PC-3 (cell line): ENCODE measurements at regions not wholly inside any gene's neighbourhood (a gene's known extent, or its start where the extent isn't known, plus 50 kb on each side); places are given as distances from the start of the nearest gene placed in this dataset.

Source experiments
- ATAC-seq: fragments of 200-7000 bp; cut with Tn5 transposase; 2 replicates; pipeline ENCODE4 v1.9.1; 2020; ENCODE audit warnings: mild to moderate bottlenecking, moderate library complexity
- BruUV-seq: library from RNA; stranded (reverse); fragments of 400-500 nt; replicated peaks from 2 replicates; lab custom pipeline; 2021; lab: Mats Ljungman, UMichigan
- CTCF ChIA-PET: fragments of 300-600 bp; sonication (Branson Sonifier 250); formaldehyde crosslinking; loops from one replicate; lab custom pipeline; 2022; ENCODE audit warnings: antibody characterized with exemption; lab: Charles Lee
- POLR2A ChIA-PET: fragments of 300-600 bp; sonication (Branson Sonifier 250); formaldehyde crosslinking; loops from one replicate; lab custom pipeline; 2022; ENCODE audit warnings: antibody characterized with exemption; ENCODE audit not compliant: unreplicated experiment; lab: Charles Lee
- DNase-seq: peaks from one replicate; pipeline ENCODE4 v3.0.0-alpha.2; 2015
- H2AFZ ChIP-seq: fragments of 300-600 bp; sonication (generic); 2 replicates; pipeline ENCODE4 v1.6.0; 2016; ENCODE audit warnings: antibody characterized with exemption, low read length
- H3F3A ChIP-seq: fragments of 300-600 bp; sonication (generic); one replicate; pipeline ENCODE4 v1.6.0; 2017; ENCODE audit warnings: antibody characterized with exemption, low read length, control low read depth, mild to moderate bottlenecking; ENCODE audit not compliant: unreplicated experiment
- H3K27ac ChIP-seq: fragments of 300-600 bp; sonication (generic); 2 replicates; pipeline ENCODE4 v1.5.1; 2016; ENCODE audit warnings: mild to moderate bottlenecking, low read length
- H3K27me3 ChIP-seq: fragments of 300-600 bp; sonication (generic); 2 replicates; pipeline ENCODE4 v1.6.1; 2016; ENCODE audit warnings: low read length, mixed read lengths
- H3K36me3 ChIP-seq: fragments of 300-600 bp; sonication (generic); 2 replicates; pipeline ENCODE4 v1.6.1; 2016; ENCODE audit warnings: low read depth, mixed run types, low read length, mixed read lengths
- H3K4me1 ChIP-seq: fragments of 300-600 bp; sonication (generic); 2 replicates; pipeline ENCODE4 v1.5.1; 2016; ENCODE audit warnings: low read length; ENCODE audit not compliant: insufficient read depth
- H3K4me2 ChIP-seq: fragments of 300-600 bp; sonication (generic); 2 replicates; pipeline ENCODE4 v1.6.0; 2016; ENCODE audit warnings: low read length
- H3K4me3 ChIP-seq: fragments of 300-600 bp; sonication (generic); 2 replicates; pipeline ENCODE4 v1.5.1; 2016; ENCODE audit warnings: mild to moderate bottlenecking, low read length, mixed read lengths
- H3K79me2 ChIP-seq: fragments of 300-600 bp; sonication (generic); 2 replicates; pipeline ENCODE4 v1.6.1; 2017; ENCODE audit warnings: low read length, mixed read lengths
- H3K9ac ChIP-seq: fragments of 300-600 bp; sonication (generic); 2 replicates; pipeline ENCODE4 v1.6.0; 2016; ENCODE audit warnings: mild to moderate bottlenecking, low read length
- H3K9me2 ChIP-seq: fragments of 300-600 bp; sonication (generic); replicated peaks from 2 replicates; pipeline ENCODE4 v1.6.1; 2016; ENCODE audit warnings: mixed run types, low read length, mixed read lengths
- H3K9me3 ChIP-seq: fragments of 300-600 bp; sonication (generic); 2 replicates; pipeline ENCODE4 v1.6.1; 2016; ENCODE audit warnings: low read length, mixed read lengths
- H4K20me1 ChIP-seq: fragments of 300-600 bp; sonication (generic); 2 replicates; pipeline ENCODE4 v1.6.1; 2016; ENCODE audit warnings: low read length, mixed read lengths
- EZH2 ChIP-seq: fragments of 300-600 bp; sonication (generic); IDR thresholded peaks from one replicate; pipeline ENCODE4 v1.6.1; 2017; ENCODE audit warnings: antibody characterized with exemption, mild to moderate bottlenecking, low read length; ENCODE audit not compliant: unreplicated experiment
- EZH2phosphoT487 ChIP-seq: fragments of 300-600 bp; sonication (generic); IDR thresholded peaks from 2 replicates; pipeline ENCODE4 v1.6.1; 2018; ENCODE audit warnings: mild to moderate bottlenecking, antibody characterized with exemption, low read length, borderline replicate concordance
- intact Hi-C: fragments of 100-400 bp; cut with micrococcal nuclease; formaldehyde crosslinking; loops from 2 replicates; pipeline ENCODE4 v1.9.0; 2023
- TF ChIP-seq, protein P1 (sequence below): fragments of 300-600 bp; sonication (generic); conservative IDR thresholded peaks from 2 replicates; pipeline ENCODE4 v1.5.1; 2017; ENCODE audit warnings: antibody characterized with exemption, low read depth, mild to moderate bottlenecking, low read length

DNA sequence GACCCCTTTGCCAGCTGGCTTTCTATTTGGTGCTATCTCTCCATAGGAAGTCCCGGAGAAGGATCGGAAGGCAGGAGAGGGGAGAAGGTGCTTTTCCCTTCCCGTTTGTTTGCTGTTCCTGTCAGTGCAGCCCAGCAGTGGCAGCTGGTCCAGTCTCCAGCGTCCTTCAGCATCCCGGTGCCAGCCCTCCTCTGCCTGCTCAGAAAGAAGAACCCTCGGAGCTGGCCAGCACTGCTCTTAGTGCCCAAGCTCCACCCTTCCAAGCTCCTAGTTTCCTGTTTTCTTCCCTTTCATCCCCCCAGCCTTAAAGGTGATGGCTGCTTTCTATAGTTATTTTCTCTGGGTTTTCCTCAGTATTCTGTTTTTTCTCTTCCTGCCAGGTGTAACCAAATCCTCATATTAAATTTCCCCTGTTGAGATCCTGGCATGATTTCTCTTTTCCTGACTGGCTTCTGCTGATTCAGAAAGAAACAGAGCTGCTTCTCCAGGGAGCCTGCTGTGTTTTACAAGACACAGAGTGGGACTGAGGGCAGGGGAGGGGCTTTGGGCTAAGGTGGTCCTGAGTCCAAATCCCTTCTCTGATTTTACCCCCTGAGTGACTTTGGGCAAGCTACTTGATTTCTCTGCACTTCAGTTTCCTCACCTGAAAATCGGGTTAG, 186.8 kb downstream of the COPRS start:
- Histone ChIP-seq H3K27ac (no peak overlapping the region), H3K36me3 (no peaks in the 10 kb centered on the region), H3K27me3 (no peaks in the 10 kb centered on the region), H3K4me2 (no peak overlapping the region), H3K4me3 (no peak overlapping the region), H3K9ac (no peak overlapping the region), H3K4me1 (peaks cover 11% of the 10 kb centered on the region), H3K9me2 (no peaks in the 10 kb centered on the region), H2AFZ (no peak overlapping the region), H3K9me3 (no peaks in the 10 kb centered on the region), H3F3A (no peaks in the 10 kb centered on the region), H3K79me2 (no peaks in the 10 kb centered on the region), H4K20me1 (no peaks in the 10 kb centered on the region)
- DNase-seq (no peak), ATAC-seq (no peak)
- BruUV-seq: no TSS peak
- intact Hi-C loops: no loop called here
- CTCF ChIA-PET: no interaction called here
- TF ChIP-seq, protein P1, sequence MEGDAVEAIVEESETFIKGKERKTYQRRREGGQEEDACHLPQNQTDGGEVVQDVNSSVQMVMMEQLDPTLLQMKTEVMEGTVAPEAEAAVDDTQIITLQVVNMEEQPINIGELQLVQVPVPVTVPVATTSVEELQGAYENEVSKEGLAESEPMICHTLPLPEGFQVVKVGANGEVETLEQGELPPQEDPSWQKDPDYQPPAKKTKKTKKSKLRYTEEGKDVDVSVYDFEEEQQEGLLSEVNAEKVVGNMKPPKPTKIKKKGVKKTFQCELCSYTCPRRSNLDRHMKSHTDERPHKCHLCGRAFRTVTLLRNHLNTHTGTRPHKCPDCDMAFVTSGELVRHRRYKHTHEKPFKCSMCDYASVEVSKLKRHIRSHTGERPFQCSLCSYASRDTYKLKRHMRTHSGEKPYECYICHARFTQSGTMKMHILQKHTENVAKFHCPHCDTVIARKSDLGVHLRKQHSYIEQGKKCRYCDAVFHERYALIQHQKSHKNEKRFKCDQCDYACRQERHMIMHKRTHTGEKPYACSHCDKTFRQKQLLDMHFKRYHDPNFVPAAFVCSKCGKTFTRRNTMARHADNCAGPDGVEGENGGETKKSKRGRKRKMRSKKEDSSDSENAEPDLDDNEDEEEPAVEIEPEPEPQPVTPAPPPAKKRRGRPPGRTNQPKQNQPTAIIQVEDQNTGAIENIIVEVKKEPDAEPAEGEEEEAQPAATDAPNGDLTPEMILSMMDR: no peak
- no peak for TF ChIP-seq EZH2
- POLR2A ChIA-PET: no interaction called here

DNA sequence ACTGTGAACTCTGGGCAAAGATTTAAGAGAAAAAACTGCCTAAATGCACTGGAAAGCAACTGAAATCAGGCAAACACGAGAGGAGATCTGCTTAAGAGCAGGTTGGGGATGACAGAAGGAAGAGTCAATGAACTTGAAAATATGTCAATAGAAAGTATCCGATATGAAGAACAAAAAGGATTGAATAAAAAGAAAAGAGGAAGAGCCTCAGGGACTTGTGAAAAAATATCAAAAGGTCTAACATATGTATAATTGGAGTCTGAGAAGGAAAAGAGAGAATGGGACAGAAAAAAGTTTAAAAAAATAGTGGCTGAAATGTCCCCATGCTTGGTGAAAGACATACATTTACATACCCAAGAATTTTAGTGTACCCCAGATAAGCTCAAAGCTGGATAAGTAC, 195.5 kb downstream of the COPRS start:
- H3F3A ChIP-seq: no peaks in the 10 kb centered on the region
- H3K9ac ChIP-seq: no peak overlapping the region
- H3K36me3 ChIP-seq: no peaks in the 10 kb centered on the region
- TF ChIP-seq, protein P1: no peak
- TF ChIP-seq EZH2phosphoT487 (no peak), EZH2 (no peak)
- no peaks in the 10 kb centered on the region for H4K20me1 ChIP-seq
- no peaks in the 10 kb centered on the region for H3K4me1 ChIP-seq
- ATAC-seq: no peak
- no peak overlapping the region for H2AFZ ChIP-seq
- H3K27ac ChIP-seq: no peak overlapping the region
- ChIA-PET CTCF (no interaction called here), POLR2A (no interaction called here)
- H3K79me2 ChIP-seq: no peaks in the 10 kb centered on the region
- DNase-seq: no peak
- no peak overlapping the region for H3K4me3 ChIP-seq
- no peaks in the 10 kb centered on the region for H3K9me2 ChIP-seq
- H3K9me3 ChIP-seq: 0 out of 2 replicates have a peak, but pooled peaks cover 3% of the 10 kb centered on the region
- intact Hi-C loops: no loop called here
- BruUV-seq: no TSS peak
- no peak overlapping the region for H3K4me2 ChIP-seq
- H3K27me3 ChIP-seq: no peaks in the 10 kb centered on the region

DNA sequence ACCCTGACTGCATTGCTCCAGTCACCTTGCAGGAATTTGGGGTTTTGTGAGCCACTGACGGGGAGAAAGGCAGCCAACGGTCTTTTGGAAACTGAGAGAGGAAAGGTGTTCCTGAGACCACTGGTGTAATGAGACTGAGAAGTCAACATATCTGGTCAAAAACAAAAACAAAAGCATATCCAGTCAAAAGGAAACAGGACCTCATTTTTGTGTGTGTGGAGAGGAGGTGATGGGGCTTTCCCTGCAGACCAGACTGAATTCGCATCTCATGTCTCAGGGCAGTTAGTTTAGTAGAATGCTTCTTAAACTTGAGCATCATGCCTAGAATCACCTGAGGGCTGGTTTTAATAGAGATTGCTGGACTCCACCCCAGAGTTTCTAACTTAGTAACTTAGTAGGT, 198.4 kb downstream of the COPRS start:
- Histone ChIP-seq H3K9me3 (0 out of 2 replicates have a peak, but pooled peaks cover 3% of the 10 kb centered on the region), H3K27ac (no peak overlapping the region), H3K4me1 (no peaks in the 10 kb centered on the region; the same call in 1 of the 2 replicates), H3K9ac (no peak overlapping the region), H3K36me3 (no peaks in the 10 kb centered on the region), H3K79me2 (no peaks in the 10 kb centered on the region), H3F3A (no peaks in the 10 kb centered on the region), H2AFZ (no peak overlapping the region), H3K4me2 (no peak overlapping the region), H3K9me2 (no peaks in the 10 kb centered on the region), H3K27me3 (no peaks in the 10 kb centered on the region), H4K20me1 (no peaks in the 10 kb centered on the region), H3K4me3 (no peak overlapping the region)
- POLR2A ChIA-PET: no interaction called here
- BruUV-seq: no TSS peak
- no peak for DNase-seq
- TF ChIP-seq EZH2 (no peak), EZH2phosphoT487 (no peak)
- TF ChIP-seq, protein P1: no peak
- no peak for ATAC-seq
- CTCF ChIA-PET: no interaction called here
- intact Hi-C loops: no loop called here
